HL-60 (cell line): ENCODE measurements at regions not wholly inside any gene's neighbourhood (a gene's known extent, or its start where the extent isn't known, plus 50 kb on each side); places are given as distances from the start of the nearest gene placed in this dataset.

Experiments used
- CTCF ChIP-seq: IDR thresholded peaks from one replicate; pipeline ENCODE4 v1.5.1; 2011; ENCODE audit warnings: low read length, control low read depth, inconsistent platforms; ENCODE audit not compliant: insufficient read depth
- POLR2AphosphoS5 ChIP-seq: IDR thresholded peaks from 2 replicates; pipeline ENCODE4 v1.6.1; 2012; ENCODE audit warnings: low read depth

DNA sequence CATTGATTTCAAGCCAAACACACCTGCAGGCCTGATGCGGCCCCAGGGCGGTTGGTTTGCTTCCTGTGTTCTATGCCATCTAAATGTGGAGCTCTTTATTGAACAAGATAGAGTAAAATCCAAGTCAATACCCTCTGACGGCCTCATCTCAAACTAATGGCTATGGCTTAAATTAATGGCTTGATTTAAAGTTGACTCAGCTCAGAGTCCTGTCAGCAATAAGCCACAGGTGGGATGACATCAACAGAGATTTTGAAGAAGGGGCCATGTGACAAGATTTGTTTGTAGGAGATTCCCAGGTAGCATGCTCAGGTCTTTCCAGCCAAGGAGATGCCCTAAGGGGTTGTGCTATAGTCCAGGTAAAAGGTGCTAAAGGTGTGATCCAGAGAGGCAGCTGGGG is 66.7 kb upstream of the ZNF32 start:
- TF ChIP-seq CTCF (no peak), POLR2AphosphoS5 (no peak)
